ENCODE measurements at regions not wholly inside any gene's neighbourhood (a gene's known extent, or its start where the extent isn't known, plus 50 kb on each side); places are given as distances from the start of the nearest gene placed in this dataset.

DNA sequence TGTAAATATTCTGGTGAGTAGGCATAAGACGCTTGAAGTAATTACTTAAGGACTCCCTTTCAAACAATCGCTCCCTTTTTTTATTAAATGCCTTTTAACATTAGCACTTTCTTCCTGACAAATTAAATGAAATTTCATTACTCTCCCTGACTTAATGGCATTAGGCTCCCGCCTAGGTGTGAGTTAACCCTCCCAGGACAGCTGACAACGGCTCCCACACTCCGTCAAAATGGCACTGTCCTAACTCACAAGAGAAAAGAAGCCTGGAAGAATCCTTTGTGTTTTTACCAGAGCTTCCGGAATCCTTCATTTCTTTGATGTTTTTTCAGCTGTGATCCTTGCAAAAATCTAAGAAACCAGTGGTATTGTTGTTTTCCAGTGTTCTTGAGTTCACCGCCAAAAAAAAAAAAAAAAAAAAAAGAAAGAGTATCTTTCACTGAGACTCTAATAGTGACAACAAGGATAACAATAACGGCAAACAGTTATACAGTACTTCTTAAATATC lies 861.0 kb upstream of the NR2F2 start:
- DNase-seq: no peak

DNA sequence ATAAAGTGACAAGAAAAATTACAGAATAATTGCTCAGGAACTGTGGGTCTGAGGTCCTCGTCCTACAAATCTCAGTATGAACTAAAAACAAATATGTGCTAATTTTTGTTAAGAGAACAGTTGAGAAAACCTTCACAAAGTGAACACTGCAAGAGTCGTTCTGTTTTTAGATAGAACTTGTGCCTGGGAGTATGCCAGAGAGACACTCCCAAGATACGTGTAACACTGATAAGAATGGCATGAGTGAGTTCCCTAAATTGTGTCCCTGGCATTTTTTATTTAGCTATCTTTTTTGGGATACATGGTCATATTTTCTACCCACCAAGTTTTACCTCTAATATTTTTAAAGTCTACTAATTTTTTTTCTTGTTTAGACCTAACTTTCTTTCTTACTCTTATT lies 860.0 kb upstream of the NR2F2 start:
- no peak for DNase-seq

DNA sequence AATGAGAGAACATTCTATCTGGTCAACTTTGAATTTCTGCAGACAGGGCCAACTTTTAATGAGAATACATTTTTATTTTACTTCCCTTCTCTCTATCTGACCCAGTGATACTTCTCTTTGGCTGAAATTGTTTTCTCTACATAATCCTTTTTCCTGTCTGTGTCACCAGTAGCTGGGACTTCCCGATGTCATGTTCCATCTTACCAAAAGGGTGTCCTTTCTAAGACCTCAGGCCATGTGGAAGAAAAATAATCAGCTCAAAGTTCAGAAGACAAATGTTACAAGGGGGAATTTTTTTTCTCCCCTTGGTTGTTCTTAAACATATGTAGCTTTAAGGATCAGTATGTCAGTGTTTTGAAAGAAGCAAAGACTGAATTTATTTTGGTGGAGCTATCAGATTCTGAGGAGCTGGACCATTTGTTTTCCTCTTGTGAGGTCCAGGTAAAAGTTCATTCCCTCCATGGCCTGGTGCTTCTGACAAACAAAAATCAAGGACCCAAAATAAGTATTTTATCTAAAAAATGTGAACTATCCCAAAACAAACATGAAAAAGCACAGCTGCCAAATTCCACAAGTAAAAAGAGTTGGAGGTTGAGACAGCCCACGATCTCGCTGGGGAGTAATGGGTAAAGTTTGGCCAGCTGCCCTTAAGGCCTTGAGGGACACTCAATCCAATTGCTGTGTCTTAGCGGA lies 859.4 kb upstream of the NR2F2 start:
- no peak for DNase-seq

DNA sequence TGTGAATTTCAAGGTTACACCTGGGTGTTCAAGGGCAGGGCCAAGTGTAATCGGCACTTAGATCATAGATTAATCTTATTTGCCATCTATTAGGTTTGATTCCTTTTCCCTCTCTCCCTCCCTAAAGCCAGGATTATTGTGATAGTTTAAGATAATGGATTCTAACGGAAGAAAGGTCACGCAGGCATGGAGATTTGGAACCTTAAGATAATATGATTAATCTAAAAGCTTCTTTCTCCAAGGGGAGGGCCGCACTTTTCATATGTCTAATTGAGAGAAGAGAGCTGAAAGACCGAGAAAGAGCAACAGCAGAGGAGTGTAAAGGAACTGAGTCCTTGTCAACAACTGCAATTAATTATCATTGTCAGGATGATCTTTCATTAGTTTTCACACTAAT lies 858.8 kb upstream of the NR2F2 start:
- no peak for DNase-seq

DNA sequence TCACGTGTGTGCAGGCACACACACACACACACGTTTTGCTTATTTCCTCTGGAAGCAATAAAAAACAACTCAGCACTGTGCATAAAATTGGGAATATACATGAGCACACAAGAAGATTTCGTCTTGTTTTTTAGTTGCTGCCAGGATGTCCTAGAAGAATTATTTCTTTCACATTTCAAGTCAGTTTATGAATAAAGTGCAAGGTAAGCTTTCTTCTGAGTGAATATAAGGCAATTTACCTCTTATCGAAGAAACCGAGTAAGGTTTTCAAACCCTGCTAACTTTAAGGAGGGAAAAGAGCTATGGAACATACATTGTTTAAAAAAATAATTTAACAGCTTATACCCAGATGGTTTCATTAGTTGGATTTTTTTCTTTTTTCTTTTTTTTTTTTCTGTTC lies 855.4 kb upstream of the NR2F2 start:
- no peak for DNase-seq

DNA sequence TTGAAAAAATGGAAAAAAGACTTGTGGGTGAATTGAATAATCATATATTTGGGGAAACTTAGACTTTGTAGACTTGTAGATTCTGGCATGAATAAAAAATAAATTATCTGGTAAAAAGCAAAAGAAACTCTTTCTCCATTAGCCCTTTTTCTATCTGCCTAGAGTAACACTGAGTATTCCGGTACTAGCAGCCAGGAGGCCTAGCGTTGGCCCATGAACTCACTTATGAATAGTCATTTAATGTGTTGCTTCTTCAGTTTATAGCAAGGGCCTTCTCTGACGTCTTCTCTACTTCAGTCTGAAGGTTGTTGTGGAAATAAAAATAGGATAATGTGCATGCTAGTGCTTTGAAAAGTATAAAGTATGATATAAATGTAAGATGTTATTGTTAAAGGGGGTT lies 851.2 kb upstream of the NR2F2 start:
- DNase-seq: no peak

DNA sequence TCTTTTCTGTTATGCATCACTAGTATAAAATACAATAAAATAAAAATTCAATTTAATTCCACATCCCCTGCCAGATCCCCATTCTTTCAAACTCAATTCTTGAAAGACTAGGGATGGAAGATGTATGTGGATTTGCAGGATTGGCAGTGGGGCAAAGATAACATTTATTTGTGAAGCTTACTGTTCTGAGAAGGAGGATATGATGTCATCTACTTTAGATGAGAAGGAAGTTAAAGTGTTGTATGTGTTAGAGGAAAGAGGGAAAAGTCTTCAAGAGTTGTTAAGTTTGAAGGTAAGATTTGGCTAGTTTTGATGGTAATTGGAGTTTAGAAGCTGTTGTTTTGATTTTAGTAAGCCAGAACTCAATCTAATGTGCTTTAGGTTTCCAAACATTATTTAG lies 845.1 kb upstream of the NR2F2 start:
- DNase-seq: no peak

DNA sequence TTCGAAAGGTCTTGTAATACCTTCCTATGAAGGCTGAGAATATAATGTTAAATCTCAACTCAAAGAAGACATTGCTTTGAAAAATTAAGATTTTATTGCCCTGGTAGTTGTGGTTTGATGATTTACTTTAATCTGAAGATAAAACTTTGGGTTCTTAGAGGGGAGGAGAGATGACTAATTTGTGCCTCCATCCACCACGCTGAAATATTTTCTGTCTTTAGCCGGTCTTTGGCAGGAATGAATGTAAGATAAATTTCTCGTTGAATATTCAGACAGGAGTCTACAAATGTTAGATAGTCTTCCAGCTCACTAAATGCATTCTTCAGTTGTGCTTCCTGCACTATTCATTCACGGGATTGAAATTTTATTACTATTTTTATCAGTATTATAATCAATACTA lies 844.3 kb upstream of the NR2F2 start:
- DNase-seq: no peak

DNA sequence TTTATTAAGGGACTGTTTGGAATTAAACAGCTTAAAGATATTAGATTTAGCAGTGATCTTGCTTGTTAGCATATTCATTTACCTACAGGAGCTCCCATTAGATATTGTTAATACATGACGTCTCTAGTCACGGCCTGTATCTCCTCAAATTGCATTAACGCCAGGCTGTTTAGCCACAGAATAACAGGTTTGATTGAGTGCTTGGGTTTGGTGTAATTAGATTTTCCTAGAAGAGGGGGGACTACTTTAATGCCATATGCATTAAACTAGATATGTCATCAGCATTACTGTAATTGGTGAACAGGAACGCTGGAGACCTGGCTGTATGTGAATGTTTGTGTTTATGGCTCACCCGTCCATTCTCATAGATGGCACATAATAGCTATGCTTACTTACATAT lies 841.4 kb upstream of the NR2F2 start:
- no peak for DNase-seq

DNA sequence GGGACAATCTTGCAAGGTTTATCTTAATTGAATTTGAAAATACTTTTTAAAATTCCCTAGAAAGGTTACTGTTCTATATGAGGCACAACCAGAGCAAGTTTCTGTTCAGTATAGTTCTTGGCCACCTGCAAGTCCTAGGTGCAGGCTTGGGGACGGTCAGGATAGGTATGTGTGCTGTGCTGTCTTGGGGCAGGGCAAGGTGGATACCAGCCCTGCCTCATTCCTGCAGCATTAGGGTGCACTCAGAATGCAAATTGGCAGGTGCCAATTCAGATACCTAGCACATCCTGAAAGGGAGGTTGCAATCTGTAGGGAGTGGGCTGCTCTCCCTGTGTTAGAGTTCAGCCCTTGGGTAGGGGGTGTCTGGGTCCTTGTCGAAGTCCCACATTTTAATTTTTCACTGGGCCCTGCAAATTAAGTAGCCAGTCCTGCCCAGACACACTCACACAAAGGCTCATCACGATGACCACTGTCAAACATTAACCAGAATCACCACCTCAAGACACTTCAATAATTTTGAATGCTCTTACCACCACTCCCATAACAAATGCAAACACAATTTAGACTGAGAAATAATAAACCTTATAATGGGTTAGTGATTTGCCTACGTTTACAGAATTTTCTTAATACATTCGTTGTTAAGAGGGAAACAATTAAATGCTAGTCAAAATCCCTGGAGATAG lies 838.0 kb upstream of the NR2F2 start:
- DNase-seq: no peak

DNA sequence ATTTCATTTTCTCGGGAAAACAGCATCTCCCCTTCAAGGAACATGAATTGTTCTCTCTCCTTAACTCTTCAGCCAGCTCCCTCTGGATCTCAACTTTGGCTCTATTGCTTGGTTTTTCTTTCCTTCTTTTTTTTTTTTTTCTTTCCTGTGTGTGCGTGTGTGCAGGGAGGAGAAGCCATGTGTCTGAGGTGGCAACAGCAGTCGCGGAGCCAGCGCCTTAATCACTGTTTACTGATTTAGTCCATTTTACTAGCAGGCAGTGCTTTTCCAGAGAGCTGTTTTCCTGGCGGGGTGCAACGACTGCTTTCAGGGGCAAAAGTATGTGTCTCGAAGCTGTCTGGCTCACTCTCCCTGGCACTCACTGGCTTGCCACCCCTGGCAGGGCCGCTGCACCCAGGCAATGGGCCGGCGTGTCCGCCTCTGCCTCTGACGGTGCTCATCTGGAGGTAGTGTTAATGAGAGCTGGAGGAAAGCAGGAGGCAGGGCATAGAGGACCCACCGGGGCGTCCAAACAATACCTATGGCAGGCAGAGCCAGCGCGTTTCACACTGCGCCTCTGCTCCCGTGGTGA lies 835.4 kb upstream of the NR2F2 start:
- no peak for DNase-seq

DNA sequence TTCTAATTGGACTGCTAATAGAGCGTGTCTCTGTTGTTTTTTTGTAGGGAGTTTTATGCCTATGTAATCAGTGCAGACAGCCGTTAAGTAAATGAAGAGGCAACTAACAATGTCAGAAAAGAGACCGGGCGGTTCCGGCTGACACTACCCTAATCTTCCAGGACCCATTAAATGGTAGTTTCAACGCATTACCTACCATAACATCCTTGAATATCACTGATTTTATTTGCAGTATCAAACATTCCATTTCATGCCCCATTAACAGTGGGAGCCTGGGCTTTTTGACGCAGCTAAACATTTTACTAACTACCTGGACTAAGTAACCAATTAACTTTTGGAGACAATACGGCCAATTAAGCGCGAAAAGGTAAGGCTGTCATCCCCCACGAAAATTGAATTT lies 832.9 kb upstream of the NR2F2 start:
- no peak for DNase-seq

DNA sequence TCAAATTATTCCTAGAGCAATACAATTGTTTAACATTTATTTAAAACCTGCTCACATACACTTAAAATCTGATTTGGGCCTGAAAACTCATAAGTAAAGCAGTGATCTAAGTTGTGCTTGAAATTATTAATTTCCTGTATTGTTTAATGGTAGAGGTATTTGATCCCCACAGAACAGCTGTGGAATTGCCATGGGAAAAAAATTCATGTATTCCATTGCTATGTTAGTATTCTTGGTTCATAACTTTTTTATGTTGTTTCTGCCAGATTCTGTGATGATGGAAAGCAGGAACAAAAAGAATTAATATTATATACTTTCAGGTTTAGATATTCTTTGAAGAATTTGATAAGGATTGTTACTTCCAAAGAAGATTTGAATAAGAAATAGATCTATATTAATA lies 831.5 kb upstream of the NR2F2 start:
- no peak for DNase-seq

DNA sequence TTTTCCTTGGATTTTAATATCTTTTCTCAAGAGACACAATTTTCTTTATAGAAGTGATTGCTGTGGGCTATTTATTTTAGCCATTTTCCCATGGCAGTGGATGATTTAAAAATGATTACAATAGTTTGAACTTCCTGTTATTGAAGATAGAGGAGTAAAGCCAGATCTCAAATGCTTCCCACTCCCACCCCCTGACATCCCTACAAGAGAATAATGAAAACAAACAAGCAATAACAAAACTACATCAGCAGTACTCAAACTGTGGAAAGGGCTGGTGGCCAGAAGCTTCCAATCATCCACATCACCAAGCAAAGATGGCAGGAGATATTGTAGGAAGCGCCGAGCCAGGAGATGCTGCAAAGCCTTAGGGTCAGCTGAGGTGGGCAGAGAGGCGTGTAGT lies 831.1 kb upstream of the NR2F2 start:
- no peak for DNase-seq

DNA sequence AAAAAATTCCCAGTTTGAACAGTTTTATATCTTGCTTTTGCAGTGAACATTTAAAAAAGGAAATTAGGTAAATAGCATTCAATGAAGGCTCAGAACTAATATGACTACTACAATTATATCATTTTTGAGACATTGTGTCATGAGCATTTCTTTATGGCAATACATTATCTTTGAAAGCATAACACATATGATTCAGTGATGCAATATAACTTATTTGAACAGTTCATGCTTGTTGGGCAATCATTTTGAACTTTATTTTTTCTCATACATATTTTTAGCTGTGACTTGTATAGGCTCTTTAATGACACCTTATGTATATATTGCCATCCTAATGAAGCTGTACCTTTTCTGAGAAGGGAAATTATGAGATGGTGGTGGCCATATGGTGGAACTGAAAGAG lies 828.6 kb upstream of the NR2F2 start:
- DNase-seq: no peak

DNA sequence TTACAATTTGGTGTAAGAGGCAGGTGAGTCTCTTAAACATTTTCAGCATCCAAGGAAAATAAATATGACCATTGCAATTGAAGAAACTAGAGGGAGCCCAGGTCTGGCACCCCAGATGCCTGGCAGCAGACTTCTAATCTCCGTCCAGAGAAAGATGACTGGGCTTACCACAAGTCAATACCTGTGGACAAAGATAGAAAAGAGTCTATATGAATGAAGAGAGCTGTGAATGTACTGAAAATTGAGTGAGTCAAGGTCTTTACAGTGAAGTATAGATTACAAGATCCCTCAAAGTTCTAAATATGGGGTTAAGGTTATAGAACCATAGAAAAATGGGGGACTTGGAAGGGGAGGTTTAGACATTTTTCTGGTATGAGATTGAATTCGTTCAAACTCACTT lies 827.4 kb upstream of the NR2F2 start:
- DNase-seq: no peak

DNA sequence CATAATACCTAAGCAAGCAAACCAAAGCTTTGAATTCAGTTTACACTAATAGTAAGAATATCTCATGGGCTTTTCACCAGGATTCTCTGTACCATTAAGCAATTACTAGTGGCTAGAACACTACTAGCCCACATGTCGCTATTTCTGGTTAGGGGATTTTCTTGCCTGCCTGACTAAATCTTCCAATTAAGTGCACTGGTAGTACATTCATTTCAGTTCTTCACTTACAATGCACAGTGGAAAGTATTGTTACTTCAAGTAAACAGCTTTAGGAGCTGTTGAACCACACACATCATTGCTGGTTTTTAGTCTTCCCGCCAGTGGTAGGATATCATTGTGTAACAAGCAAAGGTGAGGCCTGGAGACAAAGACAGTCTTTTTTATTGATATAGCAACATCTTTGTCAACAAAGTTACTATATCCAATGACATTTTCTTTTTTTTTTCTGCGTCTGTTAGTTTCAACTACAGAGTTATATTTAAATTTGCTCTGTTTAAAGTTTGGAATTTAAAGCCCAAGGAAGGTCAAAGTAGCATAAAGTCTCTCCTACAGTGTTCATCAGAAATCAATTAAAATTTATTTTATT lies 826.8 kb upstream of the NR2F2 start:
- no peak for DNase-seq

DNA sequence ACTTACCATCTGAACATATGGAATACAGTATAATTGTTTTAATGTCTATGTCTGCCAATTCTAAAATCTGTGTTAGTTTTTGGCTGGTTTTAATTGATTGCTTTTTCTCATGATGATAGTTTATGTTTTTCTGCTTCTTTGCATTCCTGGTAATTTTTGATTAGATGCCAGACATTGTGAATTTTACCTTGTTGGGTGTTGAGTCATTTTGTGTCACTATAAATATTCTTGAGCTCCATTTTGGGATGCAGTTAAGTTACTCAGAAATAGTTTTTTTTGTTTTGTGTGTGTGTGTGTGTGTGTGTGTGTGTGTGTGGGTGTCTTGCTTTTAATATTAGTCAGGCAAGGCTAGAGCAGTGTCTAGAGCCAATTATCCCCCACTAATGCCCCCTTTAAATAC lies 818.8 kb upstream of the NR2F2 start:
- DNase-seq: no peak

DNA sequence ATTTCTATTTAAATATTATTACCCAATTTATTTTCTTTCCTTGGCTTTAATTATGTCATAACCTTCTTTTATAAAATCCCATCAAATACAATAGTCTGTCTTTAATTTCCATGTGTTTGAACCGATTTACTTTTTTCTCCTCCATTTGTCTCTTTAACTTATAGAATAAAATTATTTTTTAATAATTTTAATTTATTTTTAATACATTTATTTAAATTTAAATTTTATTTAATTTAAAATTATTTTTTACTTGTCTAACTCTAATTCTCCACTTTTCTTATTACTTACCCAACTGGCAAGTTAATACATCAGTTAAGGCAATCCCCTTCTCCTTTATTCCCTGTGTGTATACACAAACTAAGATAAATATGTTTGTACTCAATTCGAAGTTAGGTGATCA lies 817.6 kb upstream of the NR2F2 start:
- no peak for DNase-seq

DNA sequence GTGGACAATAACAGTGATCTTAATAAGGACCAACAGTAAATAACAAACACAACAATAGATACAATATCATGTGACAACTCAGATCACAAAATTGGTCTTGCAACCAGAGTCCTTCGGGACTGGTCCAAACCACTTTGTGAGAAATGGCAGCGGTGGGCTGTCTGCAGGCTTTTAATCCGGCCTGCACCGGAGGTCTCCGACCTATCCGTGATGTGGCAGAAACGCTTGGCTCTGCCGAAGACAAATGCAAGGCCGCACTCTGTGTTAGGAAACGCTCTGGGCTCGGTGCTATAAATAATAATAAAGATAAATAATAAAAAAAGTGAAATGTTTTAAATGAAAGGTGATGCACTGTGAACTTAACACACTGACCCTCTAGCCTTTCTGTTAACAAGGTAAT lies 810.6 kb upstream of the NR2F2 start:
- DNase-seq: no peak

DNA sequence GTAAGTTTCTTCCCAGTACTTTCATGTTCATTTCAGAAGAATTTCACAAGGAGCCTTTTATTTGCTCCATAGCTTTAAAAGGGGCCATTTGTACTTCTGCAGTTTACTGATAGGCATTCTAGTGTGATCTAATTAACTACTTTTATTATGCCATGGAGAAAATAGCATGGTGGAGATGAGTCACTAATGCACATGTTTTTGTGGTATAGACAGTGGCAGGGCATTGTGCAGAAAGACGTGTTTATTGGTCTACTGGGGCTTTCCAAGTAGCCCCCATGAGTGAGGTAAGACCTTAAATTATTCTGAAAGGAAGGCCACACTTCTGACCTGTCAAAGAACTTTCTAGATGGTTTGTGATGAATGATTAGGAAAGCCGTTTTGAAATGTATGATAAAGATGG lies 810.0 kb upstream of the NR2F2 start:
- DNase-seq: no peak

DNA sequence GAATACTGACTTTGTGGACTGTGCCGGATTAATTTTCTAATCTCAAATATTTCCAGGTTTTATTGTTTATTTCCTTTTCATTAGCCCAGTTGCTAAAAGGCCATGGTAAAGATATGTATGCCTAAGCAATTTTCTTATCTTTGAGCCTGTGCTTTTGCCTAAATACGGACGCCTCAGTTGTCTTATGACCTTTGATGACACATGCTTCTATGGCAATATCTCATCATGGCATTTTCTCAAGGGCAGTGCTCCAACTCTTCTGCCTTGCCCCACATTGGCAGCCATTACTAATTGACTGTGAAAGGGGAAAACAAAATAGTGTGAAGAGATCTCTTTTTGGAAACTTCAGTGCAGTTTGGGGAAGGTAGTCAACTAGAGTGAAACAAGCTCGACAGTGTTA lies 809.6 kb upstream of the NR2F2 start:
- DNase-seq: no peak

DNA sequence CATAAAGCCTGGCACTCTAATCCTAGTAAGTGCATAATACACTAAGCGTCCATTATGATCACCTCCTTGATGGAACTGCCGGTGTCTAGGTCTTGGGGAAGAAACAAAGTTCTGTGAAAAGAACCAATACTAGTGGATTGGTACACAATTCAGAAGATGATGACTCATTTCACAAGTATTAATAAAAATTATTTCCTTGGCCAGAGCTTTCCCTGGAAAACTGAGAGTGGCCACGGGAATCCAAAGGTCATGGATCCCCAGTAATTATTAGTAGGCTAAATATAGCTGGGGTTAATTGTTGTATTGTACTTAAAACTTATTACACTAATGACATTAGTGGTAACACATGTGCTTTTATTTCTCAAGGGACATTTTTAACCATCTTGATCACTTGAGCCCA lies 808.0 kb upstream of the NR2F2 start:
- DNase-seq: no peak

DNA sequence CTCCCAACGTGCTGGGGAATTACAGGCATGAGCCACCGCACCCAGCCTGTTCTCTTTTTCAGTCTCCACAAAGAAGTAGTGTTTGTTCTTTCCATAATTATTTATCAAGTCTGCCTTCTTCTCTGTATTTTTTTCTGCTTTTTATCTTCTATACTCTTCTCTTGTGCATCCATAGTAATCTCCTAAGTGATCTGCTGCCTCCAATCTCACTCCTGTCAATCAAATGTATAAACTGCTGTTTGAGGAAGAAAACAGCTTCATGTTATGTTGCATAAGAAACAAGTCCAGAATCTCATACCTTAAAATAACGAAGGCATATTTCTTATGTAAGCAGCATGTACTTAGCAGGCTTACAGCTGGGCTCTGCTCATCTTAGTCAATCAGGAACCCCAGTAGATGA lies 801.6 kb upstream of the NR2F2 start:
- no peak for DNase-seq
